H54 (cell line): ENCODE measurements at regions not wholly inside any gene's neighbourhood (a gene's known extent, or its start where the extent isn't known, plus 50 kb on each side); places are given as distances from the start of the nearest gene placed in this dataset.
"Not testable (repeated sequence)": the region's sequence is repeated elsewhere in the genome, so short reads cannot be mapped to it uniquely, and the experiment has no call there.

ENCODE experiments used
- DNase-seq: peaks from one replicate; pipeline ENCODE4 v3.0.0; 2011; ENCODE audit warnings: low spot score, mixed read lengths; ENCODE audit not compliant: insufficient read length
- FAIRE-seq: peaks from 3 replicates; lab custom pipeline; 2011; peaks lifted over from hg19 to GRCh38; lab: Jason Lieb, UNC
- POLR2A ChIP-seq: IDR thresholded peaks from 2 replicates; pipeline ENCODE4 v1.6.1; 2011; ENCODE audit warnings: low read depth, mild to moderate bottlenecking, low read length

- DNase-seq (no peak), FAIRE-seq (no peak)
- TF ChIP-seq POLR2A, result no peak
These were observed 302.6 kb upstream of the RRP15 start for GRCh38 chr1:217982331-217983050.

GRCh38 chr1:217983051-217983375 is 302.1 kb upstream of the RRP15 start:
- no peak for TF ChIP-seq POLR2A
- FAIRE-seq (no peak), DNase-seq (no peak)

- FAIRE-seq (no peak), DNase-seq (no peak)
- no peak for TF ChIP-seq POLR2A
These were observed 299.5 kb upstream of the RRP15 start for GRCh38 chr1:217985641-217986040.

- no peak for DNase-seq
- TF ChIP-seq POLR2A, result no peak
- no peak for FAIRE-seq
These were observed 295.6 kb upstream of the RRP15 start for GRCh38 chr1:217989510-217989909.

- no peak for TF ChIP-seq POLR2A
- no peak for FAIRE-seq
- DNase-seq, result no peak
These were observed 291.7 kb upstream of the RRP15 start for GRCh38 chr1:217993439-217993838.

GRCh38 chr1:218008296-218008695 is 276.8 kb upstream of the RRP15 start:
- FAIRE-seq, DNase-seq: not testable (repeated sequence)

GRCh38 chr1:218015106-218015505 is 270.0 kb upstream of the RRP15 start:
- not testable (repeated sequence) for DNase-seq, FAIRE-seq

- DNase-seq (no peak), FAIRE-seq (no peak)
- TF ChIP-seq POLR2A, result no peak
These were observed 260.8 kb upstream of the RRP15 start for GRCh38 chr1:218024211-218024720.

GRCh38 chr1:218025454-218025853 is 259.6 kb upstream of the RRP15 start:
- FAIRE-seq (no peak), DNase-seq (no peak)
- TF ChIP-seq POLR2A, result no peak

- FAIRE-seq, result no peak
- no peak for TF ChIP-seq POLR2A
These were observed 257.9 kb upstream of the RRP15 start for GRCh38 chr1:218027152-218027551.

GRCh38 chr1:218030846-218031245 is 254.2 kb upstream of the RRP15 start:
- FAIRE-seq (no peak), DNase-seq (no peak)
- TF ChIP-seq POLR2A, result no peak

More at GRCh38 chr1:218027152-218027551, 257.9 kb upstream of the RRP15 start:
- no peak for DNase-seq

GRCh38 chr1:218031901-218032300 is 253.2 kb upstream of the RRP15 start:
- no peak for TF ChIP-seq POLR2A
- DNase-seq (no peak), FAIRE-seq (no peak)

GRCh38 chr1:218034468-218034867 is 250.6 kb upstream of the RRP15 start:
- DNase-seq (no peak), FAIRE-seq (no peak)
- no peak for TF ChIP-seq POLR2A

GRCh38 chr1:218048828-218049420 is 236.2 kb upstream of the RRP15 start:
- no peak for TF ChIP-seq POLR2A
- FAIRE-seq (no peak), DNase-seq (no peak)

- no peak for TF ChIP-seq POLR2A
- DNase-seq (no peak), FAIRE-seq (no peak)
These were observed 235.5 kb upstream of the RRP15 start for GRCh38 chr1:218049641-218050040.
